ENCODE measurements at regions not wholly inside any gene's neighbourhood (a gene's known extent, or its start where the extent isn't known, plus 50 kb on each side); places are given as distances from the start of the nearest gene placed in this dataset.

- TF ChIP-seq, protein P1, sequence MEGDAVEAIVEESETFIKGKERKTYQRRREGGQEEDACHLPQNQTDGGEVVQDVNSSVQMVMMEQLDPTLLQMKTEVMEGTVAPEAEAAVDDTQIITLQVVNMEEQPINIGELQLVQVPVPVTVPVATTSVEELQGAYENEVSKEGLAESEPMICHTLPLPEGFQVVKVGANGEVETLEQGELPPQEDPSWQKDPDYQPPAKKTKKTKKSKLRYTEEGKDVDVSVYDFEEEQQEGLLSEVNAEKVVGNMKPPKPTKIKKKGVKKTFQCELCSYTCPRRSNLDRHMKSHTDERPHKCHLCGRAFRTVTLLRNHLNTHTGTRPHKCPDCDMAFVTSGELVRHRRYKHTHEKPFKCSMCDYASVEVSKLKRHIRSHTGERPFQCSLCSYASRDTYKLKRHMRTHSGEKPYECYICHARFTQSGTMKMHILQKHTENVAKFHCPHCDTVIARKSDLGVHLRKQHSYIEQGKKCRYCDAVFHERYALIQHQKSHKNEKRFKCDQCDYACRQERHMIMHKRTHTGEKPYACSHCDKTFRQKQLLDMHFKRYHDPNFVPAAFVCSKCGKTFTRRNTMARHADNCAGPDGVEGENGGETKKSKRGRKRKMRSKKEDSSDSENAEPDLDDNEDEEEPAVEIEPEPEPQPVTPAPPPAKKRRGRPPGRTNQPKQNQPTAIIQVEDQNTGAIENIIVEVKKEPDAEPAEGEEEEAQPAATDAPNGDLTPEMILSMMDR (IDR thresholded peaks at IDR 0.05), result no peak
- no peak for TF ChIP-seq POLR2A (IDR thresholded peaks at IDR 0.05)
These were observed 481.8 kb downstream of the ETS1 start for GRCh38 chr11:128105511-128105910.

All from body of pancreas (tissue), 4 donors.